IPS DF 4.7 (cell line): ENCODE measurements at regions not wholly inside any gene's neighbourhood (a gene's known extent, or its start where the extent isn't known, plus 50 kb on each side); places are given as distances from the start of the nearest gene placed in this dataset.
"Not testable (repeated sequence)": the region's sequence is repeated elsewhere in the genome, so short reads cannot be mapped to it uniquely, and the experiment has no call there.

Source experiments
- DNase-seq: peaks from one replicate; pipeline ENCODE4 v3.0.0-alpha.2; 2013; ENCODE audit warnings: low spot score; ENCODE audit errors: extremely low read depth

DNA sequence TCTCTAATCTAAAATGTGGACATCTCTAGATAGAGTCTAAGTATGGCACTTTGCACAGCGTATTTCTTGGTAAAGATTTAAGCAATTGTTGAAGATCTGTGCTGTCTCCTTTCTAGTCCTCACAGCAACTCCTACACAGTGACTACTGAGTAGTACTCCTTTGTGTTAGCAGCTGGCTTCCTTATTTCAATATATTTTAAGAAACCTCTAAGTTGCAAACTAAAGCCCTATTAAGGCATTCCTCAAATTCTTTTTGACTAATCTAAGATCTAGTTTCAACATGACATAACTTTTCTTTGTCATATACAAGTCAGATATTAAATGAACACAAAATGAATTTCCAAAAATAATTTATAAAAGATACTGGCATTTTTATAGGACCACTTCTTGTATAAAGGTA lies 121.8 kb upstream of the DNAJC10 start:
- no peak for DNase-seq

- DNase-seq = no peak
These were observed 120.4 kb upstream of the DNAJC10 start for GRCh38 chr2:182595650-182596049.

- no peak for DNase-seq
These were observed 118.3 kb upstream of the DNAJC10 start for GRCh38 chr2:182597570-182598295.

- DNase-seq = no peak
These were observed 117.4 kb upstream of the DNAJC10 start for GRCh38 chr2:182598626-182599025.

GRCh38 chr2:182605166-182605565 lies 110.9 kb upstream of the DNAJC10 start:
- DNase-seq = no peak

- DNase-seq = no peak
These were observed 109.1 kb upstream of the DNAJC10 start for GRCh38 chr2:182606728-182607681.

GRCh38 chr2:182608181-182608845 lies 107.7 kb upstream of the DNAJC10 start:
- no peak for DNase-seq

- DNase-seq = not testable (repeated sequence)
These were observed 107.1 kb upstream of the DNAJC10 start for GRCh38 chr2:182609005-182609404.

DNA sequence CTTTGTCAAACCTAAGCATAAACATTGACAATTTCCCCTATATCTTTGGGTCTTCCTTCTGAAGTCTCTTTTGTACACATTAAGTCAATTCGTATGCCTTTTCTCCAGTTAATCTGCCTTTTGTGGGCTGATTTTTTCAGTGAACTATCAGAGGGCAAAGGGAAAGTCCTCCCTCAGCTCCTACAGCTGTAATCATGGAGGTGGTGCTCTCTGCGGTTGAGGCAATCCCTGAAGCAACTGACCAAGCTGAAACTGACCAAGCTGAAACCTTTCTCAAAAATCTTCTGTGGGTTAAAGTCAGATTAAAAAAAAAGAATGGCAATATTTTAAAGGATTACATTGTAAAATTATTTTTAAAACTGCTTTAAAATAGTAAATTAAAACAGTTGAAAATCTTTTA lies 105.8 kb upstream of the DNAJC10 start:
- DNase-seq = no peak

DNA sequence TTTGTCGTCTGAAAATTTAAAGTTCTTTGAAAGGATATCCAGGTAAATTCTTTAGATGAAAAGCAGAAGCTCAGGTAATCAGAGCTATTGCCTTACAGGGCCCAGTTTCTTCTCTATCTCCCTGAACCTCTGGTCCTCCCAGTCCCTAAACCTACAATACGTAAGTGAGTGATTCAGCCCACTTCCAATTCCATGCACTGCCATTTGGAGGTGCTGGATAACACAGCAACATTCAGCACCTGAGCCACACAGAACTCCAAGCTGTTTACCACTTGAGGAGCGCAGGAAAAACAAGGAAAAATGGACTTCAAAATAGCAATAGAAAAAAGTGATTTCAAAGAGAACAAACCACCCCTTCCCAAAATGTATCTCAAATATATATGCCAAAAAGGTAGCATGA lies 105.0 kb upstream of the DNAJC10 start:
- DNase-seq = no peak

DNA sequence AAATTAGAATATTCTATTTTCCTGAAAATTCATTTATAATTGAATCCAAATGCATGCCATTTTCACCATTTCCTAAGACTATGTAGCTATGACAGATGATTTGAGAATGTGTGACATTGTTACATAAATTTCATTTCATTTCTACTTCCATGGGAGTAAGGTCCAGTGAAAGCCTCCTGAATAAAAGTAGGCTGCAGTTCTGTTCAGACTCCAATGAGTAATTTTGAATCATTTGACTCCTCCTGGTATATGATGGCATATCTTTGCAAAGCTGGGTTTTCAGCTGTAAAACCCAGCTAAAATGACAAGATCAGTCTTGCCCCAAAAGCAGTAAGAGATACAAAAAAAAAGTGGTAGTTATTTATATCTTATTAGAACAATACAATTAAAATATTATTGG lies 101.0 kb upstream of the DNAJC10 start:
- no peak for DNase-seq

GRCh38 chr2:182616471-182617393 lies 99.3 kb upstream of the DNAJC10 start:
- DNase-seq = no peak

GRCh38 chr2:182618672-182619079 lies 97.4 kb upstream of the DNAJC10 start:
- no peak for DNase-seq

GRCh38 chr2:182619276-182619675 lies 96.8 kb upstream of the DNAJC10 start:
- DNase-seq = no peak

DNA sequence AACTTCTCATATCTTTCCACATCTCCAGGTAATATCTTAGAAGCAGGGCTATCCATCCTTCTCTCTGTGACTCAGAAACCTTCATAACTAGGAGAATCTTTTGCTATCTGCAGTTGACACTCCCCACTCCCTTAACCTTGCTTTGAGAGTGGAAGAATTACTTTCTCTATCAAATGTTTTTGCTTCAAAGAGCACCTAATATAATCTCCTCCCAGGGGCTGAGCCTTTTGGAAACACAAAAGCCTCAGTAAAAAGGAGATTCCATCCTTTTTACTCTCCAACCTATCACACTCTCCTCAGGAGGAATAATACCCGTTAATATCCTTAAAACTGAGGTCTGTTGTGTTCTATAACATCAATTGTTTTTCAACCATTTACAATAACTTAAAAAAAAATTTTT lies 94.9 kb upstream of the DNAJC10 start:
- DNase-seq = no peak

GRCh38 chr2:182621810-182622209 lies 94.2 kb upstream of the DNAJC10 start:
- no peak for DNase-seq

GRCh38 chr2:182622231-182622630 lies 93.8 kb upstream of the DNAJC10 start:
- DNase-seq = no peak

DNA sequence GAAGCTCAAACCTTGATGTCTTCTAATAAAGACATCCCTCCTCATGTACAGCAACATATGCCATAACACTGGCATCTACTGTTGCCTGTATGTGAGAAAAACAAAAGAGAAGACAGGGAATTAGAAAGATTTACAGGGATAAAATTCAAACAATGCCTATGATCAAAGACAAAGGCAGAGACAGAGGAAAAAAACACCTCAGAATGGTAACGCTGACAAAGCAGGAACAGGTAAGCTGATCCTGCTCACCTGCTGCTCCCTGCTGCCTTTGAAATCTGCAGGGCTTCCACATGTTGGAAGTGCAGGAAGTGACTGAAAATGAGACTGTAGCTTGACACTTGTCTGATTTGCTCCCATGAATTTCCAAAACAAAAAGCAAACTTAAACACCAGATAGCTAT lies 90.2 kb upstream of the DNAJC10 start:
- DNase-seq = peak; percentile 30

GRCh38 chr2:182628916-182629315 lies 87.1 kb upstream of the DNAJC10 start:
- DNase-seq = no peak

DNA sequence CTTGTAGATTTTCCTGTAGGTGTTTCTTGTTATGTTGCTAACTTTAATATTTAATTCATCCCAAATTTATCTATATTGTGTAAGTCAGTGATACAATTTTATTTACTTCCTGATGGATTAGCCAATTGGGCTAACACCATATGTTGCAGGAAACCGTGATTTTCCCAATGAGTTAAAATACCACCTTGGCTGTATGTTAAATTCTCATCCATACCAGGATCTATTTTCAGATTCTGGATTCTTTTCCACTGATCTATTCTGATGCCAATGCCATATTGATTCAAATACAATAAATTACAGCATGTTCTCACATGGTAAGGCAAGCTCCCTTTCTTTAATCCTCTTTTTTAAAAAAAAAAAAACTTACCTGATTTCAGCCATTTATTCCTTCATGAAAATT lies 85.8 kb upstream of the DNAJC10 start:
- DNase-seq = no peak

GRCh38 chr2:182631299-182631698 lies 84.8 kb upstream of the DNAJC10 start:
- DNase-seq = no peak
